ENCODE measurements at regions not wholly inside any gene's neighbourhood (a gene's known extent, or its start where the extent isn't known, plus 50 kb on each side); places are given as distances from the start of the nearest gene placed in this dataset.

- intact Hi-C loops (cut with DNase I; ENCODE audit: low total_unique reads), result no loop called here
- 78% methylated on average over 1 of the region's 1 CpG for WGBS, 2 donors
- no peak for DNase-seq (ENCODE audit: low spot score in 2 of 2)
- H3K4me3 ChIP-seq (ENCODE audit: low read depth, poor library complexity, severe bottlenecking), result no peak overlapping the region
- TF ChIP-seq, protein P1, sequence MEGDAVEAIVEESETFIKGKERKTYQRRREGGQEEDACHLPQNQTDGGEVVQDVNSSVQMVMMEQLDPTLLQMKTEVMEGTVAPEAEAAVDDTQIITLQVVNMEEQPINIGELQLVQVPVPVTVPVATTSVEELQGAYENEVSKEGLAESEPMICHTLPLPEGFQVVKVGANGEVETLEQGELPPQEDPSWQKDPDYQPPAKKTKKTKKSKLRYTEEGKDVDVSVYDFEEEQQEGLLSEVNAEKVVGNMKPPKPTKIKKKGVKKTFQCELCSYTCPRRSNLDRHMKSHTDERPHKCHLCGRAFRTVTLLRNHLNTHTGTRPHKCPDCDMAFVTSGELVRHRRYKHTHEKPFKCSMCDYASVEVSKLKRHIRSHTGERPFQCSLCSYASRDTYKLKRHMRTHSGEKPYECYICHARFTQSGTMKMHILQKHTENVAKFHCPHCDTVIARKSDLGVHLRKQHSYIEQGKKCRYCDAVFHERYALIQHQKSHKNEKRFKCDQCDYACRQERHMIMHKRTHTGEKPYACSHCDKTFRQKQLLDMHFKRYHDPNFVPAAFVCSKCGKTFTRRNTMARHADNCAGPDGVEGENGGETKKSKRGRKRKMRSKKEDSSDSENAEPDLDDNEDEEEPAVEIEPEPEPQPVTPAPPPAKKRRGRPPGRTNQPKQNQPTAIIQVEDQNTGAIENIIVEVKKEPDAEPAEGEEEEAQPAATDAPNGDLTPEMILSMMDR (IDR thresholded peaks at IDR 0.05), result no peak
- no peak for TF ChIP-seq POLR2A (IDR thresholded peaks at IDR 0.05)
These were observed 60.2 kb upstream of the NANOGP8 start for GRCh38 chr15:35145336-35145735.

- DNase-seq (ENCODE audit: low spot score in 2 of 2), result no peak
These were observed 57.5 kb upstream of the NANOGP8 start for GRCh38 chr15:35142578-35142977.

DNA sequence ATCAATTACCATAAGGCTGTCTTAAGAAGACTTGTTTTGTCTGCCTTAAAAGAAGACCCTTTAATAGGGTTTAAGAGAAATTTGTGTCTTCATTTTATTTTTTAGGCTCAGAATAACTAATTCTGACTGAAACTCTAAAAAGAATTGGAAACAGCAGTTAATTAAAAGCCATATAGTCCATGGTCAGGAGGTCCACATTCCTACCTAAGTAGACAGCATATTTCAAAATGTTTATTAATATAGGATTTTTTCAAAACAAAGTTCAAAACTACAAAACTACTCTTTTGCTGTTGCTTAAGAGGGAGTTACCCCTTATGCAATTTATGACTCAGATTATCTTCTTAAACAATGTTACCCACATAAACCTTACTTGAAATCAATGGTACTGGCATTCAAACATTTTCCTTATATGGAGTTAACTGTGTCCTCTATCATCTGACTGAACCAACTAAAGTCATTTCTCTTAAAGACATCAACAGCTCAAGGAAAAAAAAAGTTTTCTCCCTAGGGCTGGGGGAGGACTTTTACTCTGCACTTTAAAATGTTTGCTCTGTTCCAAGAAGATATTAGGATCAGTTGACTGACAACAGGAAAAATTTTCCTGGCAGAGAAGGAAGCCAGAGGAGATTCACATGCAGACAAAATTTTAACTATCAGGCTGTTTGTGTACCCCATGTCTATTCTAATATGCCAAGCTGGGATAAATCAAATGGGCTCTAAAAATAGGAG lies 56.8 kb upstream of the NANOGP8 start:
- no peak for DNase-seq (ENCODE audit: low spot score in 2 of 2)
- intact Hi-C loops (cut with DNase I; ENCODE audit: low total_unique reads), result no loop called here
- H3K4me3 ChIP-seq (ENCODE audit: low read depth, poor library complexity, severe bottlenecking), result no peak overlapping the region
- TF ChIP-seq, protein P1 (IDR thresholded peaks at IDR 0.05), result no peak
- TF ChIP-seq POLR2A (IDR thresholded peaks at IDR 0.05), result no peak

More at GRCh38 chr15:35142578-35142977, 57.5 kb upstream of the NANOGP8 start:
- intact Hi-C loops (cut with DNase I; ENCODE audit: low total_unique reads), result no loop called here
- no peak for TF ChIP-seq POLR2A (IDR thresholded peaks at IDR 0.05)
- TF ChIP-seq, protein P1 (IDR thresholded peaks at IDR 0.05), result no peak
- H3K4me3 ChIP-seq (ENCODE audit: low read depth, poor library complexity, severe bottlenecking), result no peak overlapping the region
- WGBS, 2 donors, result 61 to 68% methylated on average over 3 of the region's 3 CpGs

- TF ChIP-seq, protein P1 (IDR thresholded peaks at IDR 0.05), result no peak
- no peak for TF ChIP-seq POLR2A (IDR thresholded peaks at IDR 0.05)
- intact Hi-C loops (cut with DNase I; ENCODE audit: low total_unique reads), result no loop called here
- no peak for DNase-seq (ENCODE audit: low spot score in 2 of 2)
- no peak overlapping the region for H3K4me3 ChIP-seq (ENCODE audit: low read depth, poor library complexity, severe bottlenecking)
- WGBS, 2 donors, result 87 to 89% methylated on average over 6 of the region's 6 CpGs
These were observed 54.7 kb upstream of the NANOGP8 start for GRCh38 chr15:35139822-35140221.

DNA sequence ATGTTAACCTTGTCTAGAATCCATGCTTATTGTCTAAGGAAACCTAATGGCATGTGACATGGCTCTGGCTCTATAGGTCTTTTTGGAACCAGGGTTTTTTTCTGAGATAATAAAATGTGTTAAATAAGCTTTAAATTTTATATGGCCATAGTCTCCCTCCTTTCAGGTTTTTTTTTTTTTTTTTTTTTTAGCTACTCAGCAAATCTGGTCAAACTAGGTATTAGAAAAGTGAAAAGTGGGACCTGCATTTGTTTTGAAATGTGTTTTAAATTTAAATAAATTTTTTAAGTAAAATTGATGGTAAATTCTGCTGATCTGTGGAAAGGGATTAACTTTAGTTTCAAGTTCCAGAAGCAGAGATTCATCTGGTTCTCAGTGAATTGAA lies 52.1 kb upstream of the NANOGP8 start:
- intact Hi-C loops (cut with DNase I; ENCODE audit: low total_unique reads), result no loop called here

More for the DNA sequence above, 52.1 kb upstream of the NANOGP8 start:
- H3K4me3 ChIP-seq (ENCODE audit: low read depth, poor library complexity, severe bottlenecking), result no peak overlapping the region
- no peak for DNase-seq (ENCODE audit: low spot score in 2 of 2)
- no peak for TF ChIP-seq POLR2A (IDR thresholded peaks at IDR 0.05)
- TF ChIP-seq, protein P1 (IDR thresholded peaks at IDR 0.05), result no peak

All from lower leg skin (tissue), 4 donors.